GM12878 (cell line): ENCODE measurements at regions not wholly inside any gene's neighbourhood (a gene's known extent, or its start where the extent isn't known, plus 50 kb on each side); places are given as distances from the start of the nearest gene placed in this dataset.

Source experiments
- ATAC-seq: fragments of 200-7000 bp; cut with Tn5 transposase; 3 replicates; pipeline ENCODE4 v1.9.1; 2020; ENCODE audit warnings: mild to moderate bottlenecking, moderate library complexity
- BruUV-seq: library from RNA; stranded (reverse); fragments of 400-500 nt; replicated peaks from 2 replicates; lab custom pipeline; 2021; lab: Mats Ljungman, UMichigan
- CTCF ChIA-PET: fragments of 300-600 bp; sonication (Branson Sonifier 250); formaldehyde crosslinking; extraction: SDS; loops from one replicate; lab custom pipeline; 2021; ENCODE audit warnings: inconsistent platforms; lab: Yijun Ruan, JAX
- POLR2A ChIA-PET: fragments of 350-600 bp; formaldehyde crosslinking; extraction: SDS; loops from one replicate; lab custom pipeline; 2021; ENCODE audit warnings: inconsistent platforms; lab: Charles Lee
- RAD21 ChIA-PET: fragments of 300-600 bp; sonication (Branson Sonifier 250); formaldehyde crosslinking; loops from one replicate; lab custom pipeline; 2023; ENCODE audit warnings: antibody characterized with exemption; ENCODE audit not compliant: unreplicated experiment; lab: Charles Lee
- SMC1A ChIA-PET: fragments of 300-600 bp; sonication (Branson Sonifier 250); formaldehyde crosslinking; loops from one replicate; lab custom pipeline; 2023; ENCODE audit not compliant: unreplicated experiment, uncharacterized antibody; lab: Charles Lee
- DNase-seq: peaks from one replicate; pipeline ENCODE4 v3.0.0-alpha.2; 2011; ENCODE audit warnings: low read depth, low spot score
- FAIRE-seq: peaks from 3 replicates; lab custom pipeline; 2011; peaks lifted over from hg19 to GRCh38; lab: Jason Lieb, UNC
- H2AFZ ChIP-seq: 2 replicates; pipeline ENCODE4 v1.6.0; 2011; ENCODE audit warnings: low read depth, low read length, control low read depth; ENCODE audit not compliant: control insufficient read depth
- H3K27ac ChIP-seq: 2 replicates; pipeline ENCODE4 v1.5.1; 2011; ENCODE audit warnings: control low read depth; ENCODE audit not compliant: control insufficient read depth, insufficient read depth
- H3K27me3 ChIP-seq, 2 experiments: replicated peaks in 1 of 2; 2 replicates each; pipeline versions ENCODE4 v1.6.0 to v1.6.1; 2011; ENCODE audit warnings: low read length in 1 of 2; ENCODE audit not compliant: control insufficient read depth in 2 of 2, insufficient read depth in 2 of 2
- H3K36me3 ChIP-seq, 2 experiments: 2 replicates each; pipeline ENCODE4 v1.5.1; 2011; ENCODE audit warnings: low read length in 1 of 2; ENCODE audit not compliant: control insufficient read depth in 2 of 2, insufficient read depth in 2 of 2
- H3K4me1 ChIP-seq: 2 replicates; pipeline ENCODE4 v1.6.1; 2011; ENCODE audit warnings: mild to moderate bottlenecking, low read length, moderate library complexity, mixed read lengths; ENCODE audit not compliant: control insufficient read depth, insufficient read depth
- H3K4me2 ChIP-seq: 2 replicates; pipeline ENCODE4 v1.6.0; 2011; ENCODE audit warnings: control low read depth; ENCODE audit not compliant: control insufficient read depth, insufficient read depth
- H3K4me3 ChIP-seq: fragments of 200-600 bp; sonication (generic); 2 replicates; pipeline ENCODE4 v1.5.1; 2016
- H3K79me2 ChIP-seq: 2 replicates; pipeline ENCODE4 v1.6.0; 2011; ENCODE audit warnings: low read length; ENCODE audit not compliant: control insufficient read depth, insufficient read depth
- H3K9ac ChIP-seq: 2 replicates; pipeline ENCODE4 v1.8.0; 2011; ENCODE audit warnings: low read length, control low read depth, mixed read lengths; ENCODE audit not compliant: control insufficient read depth, insufficient read depth
- H3K9me3 ChIP-seq: replicated peaks from 3 replicates; pipeline ENCODE4 v1.5.1; 2011; ENCODE audit warnings: mild to moderate bottlenecking, low read length; ENCODE audit not compliant: control insufficient read depth, insufficient read depth
- H4K20me1 ChIP-seq: 2 replicates; pipeline ENCODE4 v1.6.0; 2011; ENCODE audit not compliant: control insufficient read depth, insufficient read depth
- BMI1 ChIP-seq: fragments of 450-650 bp; IDR thresholded peaks from 2 replicates; pipeline ENCODE4 v1.6.1; 2016; ENCODE audit warnings: mild to moderate bottlenecking, moderate library complexity, borderline replicate concordance
- CEBPB ChIP-seq, 2 experiments: fragments of 150-350 bp in 1 of 2; IDR thresholded peaks; 2 replicates each; pipeline ENCODE4 v1.6.1; 2012 to 2014; ENCODE audit warnings: low read depth in 2 of 2, low read length in 2 of 2, borderline replicate concordance in 1 of 2, inconsistent platforms in 1 of 2
- ESRRA ChIP-seq: IDR thresholded peaks from 2 replicates; pipeline ENCODE4 v1.6.1; 2012; ENCODE audit warnings: mild to moderate bottlenecking, low read length, improper control_type of control experiment
- ETV6 ChIP-seq, 2 experiments: fragments of 450-650 bp in 1 of 2; IDR thresholded peaks in 1 of 2; conservative IDR thresholded peaks in 1 of 2; 2 replicates each; pipeline ENCODE4 v1.6.1; 2014; ENCODE audit warnings: antibody characterized with exemption in 1 of 2, borderline replicate concordance in 1 of 2, low read depth in 1 of 2, mild to moderate bottlenecking in 1 of 2, moderate library complexity in 1 of 2
- FOXM1 ChIP-seq: IDR thresholded peaks from 2 replicates; pipeline ENCODE4 v1.6.1; 2012; ENCODE audit warnings: low read depth, mild to moderate bottlenecking, inconsistent platforms, low read length, moderate library complexity
- GABPA ChIP-seq: IDR thresholded peaks from 2 replicates; pipeline ENCODE4 v1.6.1; 2014; ENCODE audit warnings: antibody characterized with exemption, low read depth, mild to moderate bottlenecking, inconsistent platforms
- IKZF2 ChIP-seq, 2 experiments: fragments of 450-650 bp; IDR thresholded peaks; 2 replicates each; pipeline ENCODE4 v1.6.1; 2017; ENCODE audit warnings: mild to moderate bottlenecking in 2 of 2, moderate library complexity in 2 of 2
- JUNB ChIP-seq: IDR thresholded peaks from 2 replicates; pipeline ENCODE4 v1.6.1; 2016; ENCODE audit warnings: antibody characterized with exemption, mild to moderate bottlenecking
- MEF2B ChIP-seq: fragments of 450-650 bp; IDR thresholded peaks from 2 replicates; pipeline ENCODE4 v1.6.1; 2018; ENCODE audit warnings: mild to moderate bottlenecking, moderate library complexity; ENCODE audit not compliant: partially characterized antibody, poor library complexity, severe bottlenecking
- MTA2 ChIP-seq: fragments of 450-650 bp; IDR thresholded peaks from 2 replicates; pipeline ENCODE4 v1.6.1; 2016; ENCODE audit warnings: low read depth, mild to moderate bottlenecking, moderate library complexity
- MTA3 ChIP-seq: IDR thresholded peaks from 2 replicates; pipeline ENCODE4 v1.6.1; 2012; ENCODE audit warnings: low read length, inconsistent platforms, borderline replicate concordance
- MXI1 ChIP-seq: fragments of 150-350 bp; IDR thresholded peaks from 2 replicates; pipeline ENCODE4 v1.6.1; 2011; ENCODE audit warnings: low read depth, mild to moderate bottlenecking, inconsistent platforms, low read length, improper control_type of control experiment
- NR2C2 ChIP-seq: IDR thresholded peaks from 2 replicates; pipeline ENCODE4 v1.6.1; 2011; ENCODE audit warnings: borderline replicate concordance, low read depth; ENCODE audit not compliant: control insufficient read depth, insufficient read length
- PAX5 ChIP-seq: IDR thresholded peaks from 2 replicates; pipeline ENCODE4 v1.6.1; 2011; ENCODE audit warnings: low read depth, low read length, borderline replicate concordance
- PML ChIP-seq: IDR thresholded peaks from 2 replicates; pipeline ENCODE4 v1.6.1; 2012; ENCODE audit warnings: low read length, inconsistent platforms
- RUNX3 ChIP-seq: IDR thresholded peaks from 2 replicates; pipeline ENCODE4 v1.6.1; 2012; ENCODE audit warnings: low read length, inconsistent platforms
- SRF ChIP-seq, 2 experiments: IDR thresholded peaks; 2 replicates each; pipeline ENCODE4 v1.6.1; 2011; ENCODE audit warnings: low read depth in 2 of 2, low read length in 2 of 2, mild to moderate bottlenecking in 1 of 2, moderate library complexity in 1 of 2
- ZBED1 ChIP-seq: IDR thresholded peaks from 2 replicates; pipeline ENCODE4 v1.6.1; 2016; ENCODE audit warnings: borderline replicate concordance
- ZNF217 ChIP-seq: fragments of 450-650 bp; IDR thresholded peaks from 2 replicates; pipeline ENCODE4 v1.6.1; 2017; ENCODE audit warnings: antibody characterized with exemption, mild to moderate bottlenecking
- WGBS: methylation state at CpG from one replicate; pipeline ENCODE4 v1.1.6; 2016; ENCODE audit warnings: low lambda C conversion rate; ENCODE audit not compliant: insufficient replicate concordance, insufficient coverage; ENCODE audit errors: missing lambda C conversion rate; 5-methylcytosine and 5-hydroxymethylcytosine counted together
- in situ Hi-C: fragments of 300-500 bp; cut with MboI; formaldehyde crosslinking; loops from 9 replicates; pipeline ENCODE4 v1.14.3; 2018; ENCODE audit warnings: mixed read lengths
- intact Hi-C: fragments of 100-400 bp; cut with micrococcal nuclease; formaldehyde crosslinking; loops from one replicate; pipeline ENCODE4 v1.14.2; 2022; ENCODE audit not compliant: unreplicated experiment
- TF ChIP-seq, protein P1 (sequence below): fragments of 450-650 bp; formaldehyde crosslinking; IDR thresholded peaks from 2 replicates; pipeline ENCODE4 v1.4.0; 2020; ENCODE audit warnings: mild to moderate bottlenecking, moderate library complexity
- TF ChIP-seq, protein P2 (sequence below): fragments of 450-650 bp; IDR thresholded peaks from 2 replicates; pipeline ENCODE4 v1.6.1; 2017; ENCODE audit warnings: mild to moderate bottlenecking, low read depth, inconsistent platforms; ENCODE audit not compliant: poor library complexity, severe bottlenecking

DNA sequence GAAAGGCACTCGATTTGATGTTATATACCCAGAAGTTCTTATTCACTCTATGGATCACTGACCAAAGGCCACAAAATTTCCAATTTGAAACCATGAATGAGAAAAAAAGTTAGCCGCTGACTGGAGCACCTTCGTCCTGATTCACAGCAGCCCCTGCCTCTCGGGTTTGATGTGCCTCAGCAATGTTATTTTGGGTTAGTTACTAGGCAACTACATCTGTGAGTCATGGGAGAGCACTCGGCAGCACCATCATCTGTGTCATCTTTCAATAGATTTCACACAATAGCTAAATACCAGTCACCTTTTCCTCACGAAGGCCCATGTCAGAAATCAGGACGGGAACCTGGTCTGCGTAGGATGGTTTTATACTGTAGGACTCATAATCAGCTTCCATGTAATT, 269.2 kb downstream of the ZBBX start (continued):
- TF ChIP-seq ETV6 (conservative IDR thresholded peaks at IDR 0.05 in 1 of 2, IDR thresholded peaks at IDR 0.05 in 1 of 2; ENCODE audit: borderline replicate concordance in 1 of 2, low read depth in 1 of 2) (no peak), FOXM1 (no peak), ZNF217 (no peak), CEBPB (IDR thresholded peaks at IDR 0.05; ENCODE audit: borderline replicate concordance in 1 of 2, low read depth in 2 of 2, low read length in 2 of 2) (no peak), MEF2B (no peak), RUNX3 (no peak), PAX5 (no peak)

GRCh38 chr3:167109746-167110145, 270.4 kb downstream of the ZBBX start:
- 85% methylated on average over 1 of the region's 1 CpG for WGBS
- Histone ChIP-seq H2AFZ (no peak overlapping the region), H3K79me2 (no peaks in the 10 kb centered on the region), H3K27ac (no peak overlapping the region), H3K4me2 (no peak overlapping the region), H3K4me3 (no peak overlapping the region), H3K4me1 (no peaks in the 10 kb centered on the region), H3K9ac (no peak overlapping the region), H3K9me3 (no peaks in the 10 kb centered on the region), H4K20me1 (no peaks in the 10 kb centered on the region), H3K27me3 (no peaks in the 10 kb centered on the region), H3K36me3 (no peaks in the 10 kb centered on the region)
- ATAC-seq, result no peak
- POLR2A ChIA-PET, result no interaction called here
- CTCF ChIA-PET, result no interaction called here
- BruUV-seq, result no TSS peak
- FAIRE-seq, result no peak
- SMC1A ChIA-PET, result interaction anchor here (0.6 kb wide), 1 partner anchor 175 kb away, joined by 3 read pairs; no protein-coding TSS in a partner anchor
- intact Hi-C loops, result no loop called here
- in situ Hi-C loops, result no loop called here
- RAD21 ChIA-PET, result no interaction called here
- DNase-seq, result no peak
- TF ChIP-seq GABPA (no peak), PML (no peak), MTA3 (no peak), MTA2 (no peak), MXI1 (no peak), IKZF2 (IDR thresholded peaks at IDR 0.05) (no peak), ESRRA (no peak), ZBED1 (no peak), JUNB (no peak), SRF (IDR thresholded peaks at IDR 0.05; ENCODE audit: low read depth in 2 of 2, low read length in 2 of 2) (no peak), BMI1 (no peak), NR2C2 (no peak)
- TF ChIP-seq, protein P1, sequence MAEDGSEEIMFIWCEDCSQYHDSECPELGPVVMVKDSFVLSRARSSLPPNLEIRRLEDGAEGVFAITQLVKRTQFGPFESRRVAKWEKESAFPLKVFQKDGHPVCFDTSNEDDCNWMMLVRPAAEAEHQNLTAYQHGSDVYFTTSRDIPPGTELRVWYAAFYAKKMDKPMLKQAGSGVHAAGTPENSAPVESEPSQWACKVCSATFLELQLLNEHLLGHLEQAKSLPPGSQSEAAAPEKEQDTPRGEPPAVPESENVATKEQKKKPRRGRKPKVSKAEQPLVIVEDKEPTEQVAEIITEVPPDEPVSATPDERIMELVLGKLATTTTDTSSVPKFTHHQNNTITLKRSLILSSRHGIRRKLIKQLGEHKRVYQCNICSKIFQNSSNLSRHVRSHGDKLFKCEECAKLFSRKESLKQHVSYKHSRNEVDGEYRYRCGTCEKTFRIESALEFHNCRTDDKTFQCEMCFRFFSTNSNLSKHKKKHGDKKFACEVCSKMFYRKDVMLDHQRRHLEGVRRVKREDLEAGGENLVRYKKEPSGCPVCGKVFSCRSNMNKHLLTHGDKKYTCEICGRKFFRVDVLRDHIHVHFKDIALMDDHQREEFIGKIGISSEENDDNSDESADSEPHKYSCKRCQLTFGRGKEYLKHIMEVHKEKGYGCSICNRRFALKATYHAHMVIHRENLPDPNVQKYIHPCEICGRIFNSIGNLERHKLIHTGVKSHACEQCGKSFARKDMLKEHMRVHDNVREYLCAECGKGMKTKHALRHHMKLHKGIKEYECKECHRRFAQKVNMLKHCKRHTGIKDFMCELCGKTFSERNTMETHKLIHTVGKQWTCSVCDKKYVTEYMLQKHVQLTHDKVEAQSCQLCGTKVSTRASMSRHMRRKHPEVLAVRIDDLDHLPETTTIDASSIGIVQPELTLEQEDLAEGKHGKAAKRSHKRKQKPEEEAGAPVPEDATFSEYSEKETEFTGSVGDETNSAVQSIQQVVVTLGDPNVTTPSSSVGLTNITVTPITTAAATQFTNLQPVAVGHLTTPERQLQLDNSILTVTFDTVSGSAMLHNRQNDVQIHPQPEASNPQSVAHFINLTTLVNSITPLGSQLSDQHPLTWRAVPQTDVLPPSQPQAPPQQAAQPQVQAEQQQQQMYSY (CRISPR knock-in tag), result no peak
- TF ChIP-seq, protein P2, sequence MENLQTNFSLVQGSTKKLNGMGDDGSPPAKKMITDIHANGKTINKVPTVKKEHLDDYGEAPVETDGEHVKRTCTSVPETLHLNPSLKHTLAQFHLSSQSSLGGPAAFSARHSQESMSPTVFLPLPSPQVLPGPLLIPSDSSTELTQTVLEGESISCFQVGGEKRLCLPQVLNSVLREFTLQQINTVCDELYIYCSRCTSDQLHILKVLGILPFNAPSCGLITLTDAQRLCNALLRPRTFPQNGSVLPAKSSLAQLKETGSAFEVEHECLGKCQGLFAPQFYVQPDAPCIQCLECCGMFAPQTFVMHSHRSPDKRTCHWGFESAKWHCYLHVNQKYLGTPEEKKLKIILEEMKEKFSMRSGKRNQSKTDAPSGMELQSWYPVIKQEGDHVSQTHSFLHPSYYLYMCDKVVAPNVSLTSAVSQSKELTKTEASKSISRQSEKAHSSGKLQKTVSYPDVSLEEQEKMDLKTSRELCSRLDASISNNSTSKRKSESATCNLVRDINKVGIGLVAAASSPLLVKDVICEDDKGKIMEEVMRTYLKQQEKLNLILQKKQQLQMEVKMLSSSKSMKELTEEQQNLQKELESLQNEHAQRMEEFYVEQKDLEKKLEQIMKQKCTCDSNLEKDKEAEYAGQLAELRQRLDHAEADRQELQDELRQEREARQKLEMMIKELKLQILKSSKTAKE, result no peak
